Tibial artery (tissue), 4 donors: ENCODE measurements at regions not wholly inside any gene's neighbourhood (a gene's known extent, or its start where the extent isn't known, plus 50 kb on each side); places are given as distances from the start of the nearest gene placed in this dataset.
"Not testable (repeated sequence)": the region's sequence is repeated elsewhere in the genome, so short reads cannot be mapped to it uniquely, and the experiment has no call there.

Source experiments
- DNase-seq, 2 donors: peaks; one replicate each; pipeline ENCODE4 v3.0.0-alpha.2; 2019
- H3K27ac ChIP-seq, 2 donors: fragments of 200-600 bp; sonication (generic) in 1 of 2; 1 replicate in 1 of 2; 2 replicates in 1 of 2; pipeline ENCODE4 v1.5.1; 2018 to 2019; ENCODE audit warnings: mild to moderate bottlenecking in 1 of 2
- H3K27me3 ChIP-seq, 2 donors: fragments of 200-600 bp; sonication (generic) in 1 of 2; one replicate each; pipeline versions ENCODE4 v1.5.1 to v1.6.0; 2016 to 2019
- H3K36me3 ChIP-seq, 3 donors: fragments of 200-600 bp; sonication (generic) in 2 of 3; one replicate each; pipeline ENCODE4 v1.5.1; 2016 to 2019; ENCODE audit warnings: mild to moderate bottlenecking in 2 of 3
- H3K4me1 ChIP-seq, 4 donors: fragments of 200-600 bp; sonication (generic) in 2 of 4; 1 replicate in 3 of 4; 2 replicates in 1 of 4; pipeline ENCODE4 v1.5.1; 2016 to 2019
- H3K4me3 ChIP-seq, 2 donors: fragments of 200-600 bp; sonication (generic) in 1 of 2; 1 replicate in 1 of 2; 2 replicates in 1 of 2; pipeline ENCODE4 v1.5.1; 2018 to 2019; ENCODE audit warnings: mild to moderate bottlenecking in 2 of 2
- H3K9me3 ChIP-seq, 3 donors: fragments of 200-600 bp; sonication (generic) in 1 of 3; one replicate each; pipeline ENCODE4 v1.5.1; 2016 to 2019
- intact Hi-C: fragments of 100-400 bp; cut with DNase I; formaldehyde crosslinking; loops from one replicate; pipeline ENCODE4 v1.15.0; 2023; ENCODE audit warnings: low total_unique reads
- TF ChIP-seq, protein P1 (sequence below), 2 experiments: fragments of 200-600 bp in 1 of 2; fragments of 450-650 bp in 1 of 2; IDR thresholded peaks; one replicate each; pipeline ENCODE4 v1.5.1; 2017 to 2019; ENCODE audit warnings: antibody characterized with exemption in 2 of 2, mild to moderate bottlenecking in 1 of 2, moderate library complexity in 1 of 2

DNA sequence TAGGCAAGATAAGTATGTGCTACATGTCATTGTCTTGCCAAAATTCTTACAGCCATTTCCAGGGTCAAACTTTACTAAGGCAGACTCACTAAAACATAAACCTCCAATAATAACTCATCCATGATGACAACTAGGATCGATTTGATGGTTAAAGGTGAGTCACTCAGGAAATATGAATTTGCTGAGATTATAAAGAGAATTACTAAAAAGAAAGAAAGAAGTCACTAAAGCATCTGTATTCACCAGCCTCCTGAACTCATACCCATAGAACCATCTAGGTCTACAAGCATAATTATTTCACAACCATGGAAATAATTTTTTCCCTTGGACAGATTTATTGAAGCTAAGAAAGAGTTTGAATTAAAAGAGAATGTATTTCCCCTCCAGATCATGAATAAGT lies 258.6 kb downstream of the TLE1 start:
- H3K27ac ChIP-seq: no peak overlapping the region
- no peaks in the 10 kb centered on the region for H3K4me1 ChIP-seq
- H3K4me3 ChIP-seq: no peak overlapping the region
- H3K27me3 ChIP-seq: no peaks in the 10 kb centered on the region
- TF ChIP-seq, protein P1, sequence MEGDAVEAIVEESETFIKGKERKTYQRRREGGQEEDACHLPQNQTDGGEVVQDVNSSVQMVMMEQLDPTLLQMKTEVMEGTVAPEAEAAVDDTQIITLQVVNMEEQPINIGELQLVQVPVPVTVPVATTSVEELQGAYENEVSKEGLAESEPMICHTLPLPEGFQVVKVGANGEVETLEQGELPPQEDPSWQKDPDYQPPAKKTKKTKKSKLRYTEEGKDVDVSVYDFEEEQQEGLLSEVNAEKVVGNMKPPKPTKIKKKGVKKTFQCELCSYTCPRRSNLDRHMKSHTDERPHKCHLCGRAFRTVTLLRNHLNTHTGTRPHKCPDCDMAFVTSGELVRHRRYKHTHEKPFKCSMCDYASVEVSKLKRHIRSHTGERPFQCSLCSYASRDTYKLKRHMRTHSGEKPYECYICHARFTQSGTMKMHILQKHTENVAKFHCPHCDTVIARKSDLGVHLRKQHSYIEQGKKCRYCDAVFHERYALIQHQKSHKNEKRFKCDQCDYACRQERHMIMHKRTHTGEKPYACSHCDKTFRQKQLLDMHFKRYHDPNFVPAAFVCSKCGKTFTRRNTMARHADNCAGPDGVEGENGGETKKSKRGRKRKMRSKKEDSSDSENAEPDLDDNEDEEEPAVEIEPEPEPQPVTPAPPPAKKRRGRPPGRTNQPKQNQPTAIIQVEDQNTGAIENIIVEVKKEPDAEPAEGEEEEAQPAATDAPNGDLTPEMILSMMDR (IDR thresholded peaks at IDR 0.05): no peak
- DNase-seq: no peak
- intact Hi-C loops: no loop called here
- H3K9me3 ChIP-seq: peaks cover 0 to 22% (median 9%) of the 10 kb centered on the region in 3 donors
- no peaks in the 10 kb centered on the region for H3K36me3 ChIP-seq

DNA sequence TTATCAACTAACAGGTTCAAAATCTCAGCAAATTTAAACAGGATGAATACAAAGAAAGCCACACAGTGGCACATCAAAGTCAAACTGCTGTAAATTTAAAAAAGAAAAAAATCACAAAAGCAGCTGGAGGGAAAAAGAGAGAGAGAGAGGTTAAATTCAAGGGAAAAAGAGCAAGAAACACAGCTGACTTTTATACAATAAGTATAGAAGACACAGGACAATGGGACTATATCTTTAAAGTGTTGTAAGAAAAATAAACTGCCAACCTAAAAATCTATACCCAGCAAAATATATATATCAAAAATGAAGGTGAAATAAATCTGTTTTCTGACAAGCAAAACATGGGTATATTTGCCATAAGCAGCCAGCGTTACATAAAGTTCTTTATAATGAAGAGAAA lies 261.5 kb downstream of the TLE1 start:
- H3K27ac ChIP-seq: no peak overlapping the region
- TF ChIP-seq, protein P1 (IDR thresholded peaks at IDR 0.05): no peak
- no peak for DNase-seq
- no peaks in the 10 kb centered on the region for H3K36me3 ChIP-seq
- peaks cover 0 to 14% (median 0%) of the 10 kb centered on the region in 4 donors for H3K4me1 ChIP-seq
- no peaks in the 10 kb centered on the region for H3K27me3 ChIP-seq
- H3K4me3 ChIP-seq: no peak overlapping the region
- intact Hi-C loops: no loop called here
- peaks cover 0 to 22% (median 9%) of the 10 kb centered on the region in 3 donors for H3K9me3 ChIP-seq

DNA sequence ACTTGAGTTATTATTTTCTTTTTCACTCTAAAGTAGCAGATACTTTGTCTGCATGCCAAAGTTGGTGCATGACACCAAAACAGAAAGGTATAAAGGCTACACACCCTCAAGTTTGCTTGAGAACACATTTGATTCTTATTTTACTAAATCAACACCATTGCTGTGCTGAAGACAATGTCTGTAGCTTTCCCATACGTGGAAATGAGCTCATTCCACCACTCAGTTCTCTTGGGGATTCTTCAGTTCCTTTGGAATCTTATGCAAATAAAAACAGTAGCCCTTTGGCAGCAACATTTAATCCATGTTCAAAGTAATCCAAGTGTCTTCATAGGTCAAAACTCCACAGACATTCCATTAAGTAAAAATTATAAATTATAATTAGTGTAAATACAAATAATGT lies 264.9 kb downstream of the TLE1 start:
- Histone ChIP-seq H3K9me3 (peaks cover 0 to 22% (median 9%) of the 10 kb centered on the region in 3 donors), H3K27me3 (no peaks in the 10 kb centered on the region), H3K4me1 (peaks cover 0 to 14% (median 0%) of the 10 kb centered on the region in 4 donors), H3K36me3 (no peaks in the 10 kb centered on the region), H3K27ac (no peak overlapping the region), H3K4me3 (no peak overlapping the region)
- no peak for DNase-seq
- intact Hi-C loops: no loop called here
- TF ChIP-seq, protein P1 (IDR thresholded peaks at IDR 0.05): no peak

DNA sequence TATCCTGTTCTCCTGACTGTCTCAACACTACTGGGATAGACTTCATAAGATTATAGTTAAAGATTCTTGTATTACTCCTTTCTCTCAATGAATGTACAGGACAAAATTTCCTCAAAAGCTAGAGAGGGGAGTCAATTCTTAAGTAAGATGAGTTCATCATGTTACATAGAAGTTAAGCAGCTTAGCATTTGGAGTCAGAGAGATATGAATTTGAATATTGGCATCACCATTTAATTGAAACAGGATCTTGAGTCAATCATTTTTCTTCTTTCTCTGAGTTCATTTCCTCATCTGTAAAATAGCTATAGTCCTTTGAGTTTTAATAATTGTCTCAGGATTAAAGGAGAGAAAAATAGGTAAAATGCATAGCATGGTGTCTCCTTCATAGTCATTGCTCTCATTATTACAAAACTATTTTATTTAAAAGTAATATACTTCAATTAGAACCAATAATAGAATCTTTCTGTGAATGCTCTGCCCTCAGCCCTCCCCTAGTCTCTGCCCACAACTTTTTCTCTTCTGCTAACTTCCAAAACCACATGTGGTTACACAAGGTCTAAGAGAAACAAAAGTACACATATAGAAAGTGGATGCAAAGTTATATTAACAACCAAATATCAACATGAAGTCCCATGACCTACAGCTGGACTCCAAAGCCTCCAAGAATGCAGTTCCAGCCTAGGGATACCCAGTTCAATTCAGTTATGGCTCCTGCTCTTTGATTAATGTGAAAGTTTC lies 265.6 kb downstream of the TLE1 start:
- H3K27ac ChIP-seq: no peak overlapping the region
- intact Hi-C loops: no loop called here
- peaks cover 0 to 14% (median 0%) of the 10 kb centered on the region in 4 donors for H3K4me1 ChIP-seq
- H3K4me3 ChIP-seq: no peak overlapping the region
- H3K9me3 ChIP-seq: peaks cover 0 to 20% (median 9%) of the 10 kb centered on the region in 3 donors
- no peak for DNase-seq
- TF ChIP-seq, protein P1 (IDR thresholded peaks at IDR 0.05): no peak
- H3K36me3 ChIP-seq: no peaks in the 10 kb centered on the region
- H3K27me3 ChIP-seq: no peaks in the 10 kb centered on the region

DNA sequence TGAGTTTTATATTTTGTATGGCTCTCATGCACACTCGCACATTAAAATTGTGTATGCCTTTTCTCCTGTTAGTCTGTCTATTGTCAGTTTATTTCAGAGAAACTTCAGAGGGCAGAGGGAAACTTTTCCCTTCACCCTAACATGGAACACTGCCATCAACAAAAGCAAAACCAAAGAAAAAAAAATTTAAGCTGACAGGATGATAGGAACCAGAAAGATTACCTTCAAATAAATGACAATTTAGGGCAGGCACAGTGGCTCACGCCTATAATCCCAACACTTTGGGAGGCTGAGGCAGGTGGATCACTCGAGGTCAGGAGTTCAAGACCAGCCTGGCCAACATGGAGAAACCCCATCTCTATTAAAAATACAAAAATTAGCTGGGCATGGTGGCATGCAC lies 268.3 kb downstream of the TLE1 start:
- H3K9me3 ChIP-seq, H3K36me3 ChIP-seq, H3K27me3 ChIP-seq, H3K27ac ChIP-seq, H3K4me3 ChIP-seq, intact Hi-C loops, DNase-seq: not testable (repeated sequence)
- peaks cover 0 to 32% (median 10%) of the 10 kb centered on the region in 4 donors for H3K4me1 ChIP-seq

DNA sequence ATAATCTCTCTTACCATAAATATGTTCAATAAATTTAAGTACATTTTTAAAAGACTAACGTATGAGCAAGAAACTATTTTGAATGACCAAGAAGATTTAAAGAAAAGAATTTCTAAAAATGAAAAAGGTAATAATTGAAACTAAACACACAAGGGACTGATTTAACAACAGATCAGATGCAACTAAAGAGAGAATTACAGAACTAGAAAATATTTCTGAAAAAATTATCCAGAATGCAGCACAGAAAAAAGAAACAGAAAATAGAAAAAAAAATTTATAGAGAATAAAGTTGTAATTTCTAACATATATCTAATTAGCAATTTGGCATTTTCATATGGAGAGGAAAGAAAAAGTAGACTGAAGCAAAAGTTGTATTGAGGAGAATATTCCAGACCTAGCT lies 269.3 kb downstream of the TLE1 start:
- intact Hi-C loops: no loop called here
- Histone ChIP-seq H3K27me3 (no peaks in the 10 kb centered on the region), H3K9me3 (no peaks in the 10 kb centered on the region), H3K4me3 (no peak overlapping the region), H3K36me3 (no peaks in the 10 kb centered on the region), H3K4me1 (peaks cover 0 to 30% (median 10%) of the 10 kb centered on the region in 4 donors), H3K27ac (no peak overlapping the region)
- DNase-seq: no peak
- TF ChIP-seq, protein P1 (IDR thresholded peaks at IDR 0.05): no peak
